ENCODE measurements at regions not wholly inside any gene's neighbourhood (a gene's known extent, or its start where the extent isn't known, plus 50 kb on each side); places are given as distances from the start of the nearest gene placed in this dataset.
A peak's percentile ranks its signal among the peaks of the same experiment; 100 is the strongest.

DNA sequence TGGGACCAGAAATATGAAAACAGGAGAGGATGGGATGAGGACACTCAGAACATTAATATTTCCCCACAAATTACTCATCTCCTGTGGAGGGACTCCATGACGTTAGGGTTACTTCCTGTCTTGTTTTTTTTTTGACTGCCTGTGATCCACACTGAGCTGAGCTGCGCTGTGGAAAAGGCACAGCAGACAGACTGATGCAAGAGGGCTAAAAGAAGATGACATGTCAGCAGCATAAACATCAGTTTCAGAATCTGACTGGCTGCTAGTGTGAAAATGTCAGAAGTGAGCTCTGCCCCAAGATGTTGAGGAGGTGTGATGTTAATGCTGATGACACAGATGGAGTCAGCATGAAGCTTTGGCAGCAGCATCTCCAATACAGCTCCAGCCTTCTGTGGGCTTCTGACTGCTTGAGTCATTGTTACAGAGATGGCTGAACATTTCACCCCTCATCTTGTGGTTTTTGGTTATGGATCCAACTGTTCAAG is 286.8 kb downstream of the BLID start:
- Histone ChIP-seq H3K27me3 (replicated peaks) (no peaks in the 10 kb centered on the region), H3K9me3 (replicated peaks) (no peaks in the 10 kb centered on the region), H3K36me3 (no peaks in the 10 kb centered on the region), H3K27ac (no peak overlapping the region), H3K4me1 (replicated peaks) (no peaks in the 10 kb centered on the region), H3K4me3 (no peak overlapping the region)
- peak in 1 of 2 experiments; percentile 27 for DNase-seq (ENCODE audit: low read depth in 1 of 2, low spot score in 2 of 2)

DNA sequence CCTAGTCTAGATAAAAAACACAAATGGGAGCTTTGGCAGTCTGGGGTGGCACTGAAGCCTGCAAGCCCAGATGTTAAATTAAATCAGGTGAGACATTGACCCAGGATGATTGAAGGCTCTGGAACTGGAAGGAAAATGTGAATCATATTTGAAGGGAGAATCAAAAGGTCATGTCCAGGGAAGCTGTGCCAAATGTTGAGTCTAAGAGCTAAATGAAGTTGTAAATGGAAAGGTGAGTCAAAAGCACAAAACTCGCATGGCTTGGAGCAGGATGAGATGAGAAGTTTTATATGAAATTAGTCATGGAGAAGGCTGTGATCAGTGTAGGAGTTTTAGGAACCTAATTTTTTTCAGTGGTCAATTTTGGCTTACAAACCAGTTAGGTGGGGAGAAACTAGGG is 301.1 kb downstream of the BLID start:
- no peak overlapping the region for H3K4me3 ChIP-seq
- DNase-seq (ENCODE audit: low read depth in 1 of 2, low spot score in 2 of 2): no peak
- H3K27ac ChIP-seq: no peak overlapping the region
- H3K9me3 ChIP-seq (replicated peaks): no peaks in the 10 kb centered on the region
- H3K27me3 ChIP-seq (replicated peaks): no peaks in the 10 kb centered on the region
- no peaks in the 10 kb centered on the region for H3K36me3 ChIP-seq
- H3K4me1 ChIP-seq (replicated peaks): peaks cover 3% of the 10 kb centered on the region

DNA sequence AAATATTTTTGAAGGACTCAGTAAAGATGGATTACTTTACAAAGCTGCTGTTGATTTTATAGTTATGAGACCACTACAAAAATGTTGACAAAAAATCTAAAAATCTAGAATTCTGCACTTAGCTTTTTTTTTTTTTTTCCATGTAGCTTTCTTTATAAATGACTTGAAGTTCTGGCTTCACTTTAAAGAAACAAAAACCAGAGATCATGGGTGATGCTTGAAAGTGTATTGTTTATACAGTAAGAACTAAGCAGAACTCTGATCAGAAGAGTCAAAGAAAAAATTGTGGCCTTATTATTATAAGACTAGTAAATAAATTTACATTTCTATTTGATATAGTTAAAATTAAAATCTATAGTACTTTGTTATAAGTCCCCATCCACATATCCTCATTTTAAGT is 301.7 kb downstream of the BLID start:
- Histone ChIP-seq H3K36me3 (no peaks in the 10 kb centered on the region), H3K27ac (no peak overlapping the region), H3K4me1 (replicated peaks) (peaks cover 10% of the 10 kb centered on the region), H3K9me3 (replicated peaks) (no peaks in the 10 kb centered on the region), H3K4me3 (no peak overlapping the region), H3K27me3 (replicated peaks) (no peaks in the 10 kb centered on the region)
- DNase-seq (ENCODE audit: low read depth in 1 of 2, low spot score in 2 of 2): no peak

DNA sequence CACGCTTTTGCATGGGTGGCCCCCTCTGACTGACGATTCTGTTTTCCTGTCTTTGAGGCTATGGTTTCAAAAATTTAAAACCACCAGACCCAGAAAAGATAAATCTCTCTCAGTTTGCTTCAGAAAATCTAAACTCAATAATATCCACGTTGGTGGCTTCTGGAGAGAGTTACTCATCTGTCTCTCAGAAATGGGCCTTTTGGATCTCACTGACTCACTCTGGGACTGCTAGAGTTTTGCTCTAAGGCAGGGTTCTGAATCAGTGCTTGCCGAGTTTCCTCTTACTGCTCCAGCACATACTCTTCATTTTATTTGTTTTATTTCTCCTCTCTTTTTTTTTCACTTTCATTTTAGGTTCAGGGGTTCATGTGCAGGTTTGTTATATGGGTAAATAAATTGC is 305.7 kb downstream of the BLID start:
- 0 out of 2 replicates have a peak overlapping the region, but pooled peaks have one; percentile 6 for H3K27ac ChIP-seq
- H3K4me1 ChIP-seq (replicated peaks): peaks cover 22% of the 10 kb centered on the region
- H3K9me3 ChIP-seq (replicated peaks): no peaks in the 10 kb centered on the region
- DNase-seq (ENCODE audit: low read depth in 1 of 2, low spot score in 2 of 2): peak; percentile 49 to 55
- no peak overlapping the region for H3K4me3 ChIP-seq
- no peaks in the 10 kb centered on the region for H3K27me3 ChIP-seq (replicated peaks)
- no peaks in the 10 kb centered on the region for H3K36me3 ChIP-seq

DNA sequence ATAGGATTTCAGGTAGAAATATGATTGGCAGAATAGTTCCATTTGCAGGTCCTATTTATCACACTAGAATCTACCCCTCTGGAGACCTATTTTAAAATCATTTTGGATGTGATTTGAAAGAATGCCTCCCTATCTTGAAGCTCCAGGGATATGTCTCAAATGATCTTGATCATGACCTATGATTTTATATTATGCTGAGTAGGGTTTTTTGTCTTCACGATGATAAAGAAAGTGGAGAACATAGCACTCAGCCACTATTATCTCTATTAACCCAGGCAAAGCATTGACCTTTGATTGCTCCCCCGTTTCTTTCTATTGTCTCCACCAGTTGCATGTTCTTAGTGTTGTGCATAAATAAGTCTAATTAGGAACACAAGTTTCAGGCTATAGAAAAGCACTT is 307.9 kb downstream of the BLID start:
- Histone ChIP-seq H3K4me1 (replicated peaks) (peaks cover 22% of the 10 kb centered on the region), H3K36me3 (no peaks in the 10 kb centered on the region), H3K27ac (no peak overlapping the region), H3K9me3 (replicated peaks) (no peaks in the 10 kb centered on the region), H3K4me3 (no peak overlapping the region), H3K27me3 (replicated peaks) (no peaks in the 10 kb centered on the region)
- no peak for DNase-seq (ENCODE audit: low read depth in 1 of 2, low spot score in 2 of 2)

DNA sequence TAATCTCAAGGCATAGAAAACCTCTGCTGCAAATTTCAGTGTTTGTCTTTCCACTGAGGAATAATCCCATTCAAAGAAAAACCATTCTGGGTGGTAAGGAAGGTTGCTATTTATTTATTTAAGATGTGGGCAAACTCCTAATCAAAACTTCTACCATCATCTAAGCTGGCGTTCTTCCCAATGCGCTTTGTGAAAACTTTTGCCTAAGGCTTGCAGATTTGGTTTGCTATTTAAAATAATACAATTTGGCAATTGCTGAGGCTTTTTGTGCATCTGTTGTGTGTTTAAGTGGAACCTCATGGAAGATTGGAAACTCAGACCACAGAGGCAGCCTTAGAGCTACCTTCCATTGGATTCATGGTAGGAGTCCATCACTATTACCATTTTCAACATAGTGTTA is 309.0 kb downstream of the BLID start:
- no peak overlapping the region for H3K4me3 ChIP-seq
- peak; percentile 50 to 64 for DNase-seq (ENCODE audit: low read depth in 1 of 2, low spot score in 2 of 2)
- peaks cover 22% of the 10 kb centered on the region for H3K4me1 ChIP-seq (replicated peaks)
- H3K9me3 ChIP-seq (replicated peaks): no peaks in the 10 kb centered on the region
- no peaks in the 10 kb centered on the region for H3K36me3 ChIP-seq
- no peak overlapping the region for H3K27ac ChIP-seq
- H3K27me3 ChIP-seq (replicated peaks): no peaks in the 10 kb centered on the region

DNA sequence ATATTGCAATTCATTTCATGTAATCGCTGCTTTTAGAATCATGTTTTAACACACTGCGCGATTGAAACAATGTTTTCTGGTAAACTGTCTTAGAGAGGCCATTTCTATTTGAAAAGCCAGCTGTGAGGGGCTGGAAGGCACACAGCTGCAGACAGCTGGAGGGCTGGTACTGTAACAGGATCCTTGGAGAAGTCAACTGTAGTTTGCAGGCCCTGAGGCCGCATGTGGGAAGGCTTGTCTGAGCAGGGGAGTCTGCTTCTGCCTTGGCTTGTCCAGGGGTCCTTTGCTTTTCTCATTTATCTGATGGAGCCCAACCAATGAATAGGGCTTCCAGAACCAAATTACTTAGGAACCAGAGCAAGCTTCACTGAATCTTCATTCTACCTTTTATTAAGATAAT is 313.5 kb downstream of the BLID start:
- no peak for DNase-seq (ENCODE audit: low read depth in 1 of 2, low spot score in 2 of 2)
- peaks cover 12% of the 10 kb centered on the region for H3K4me1 ChIP-seq (replicated peaks)
- H3K27ac ChIP-seq: no peak overlapping the region
- H3K27me3 ChIP-seq (replicated peaks): no peaks in the 10 kb centered on the region
- no peaks in the 10 kb centered on the region for H3K36me3 ChIP-seq
- no peak overlapping the region for H3K4me3 ChIP-seq
- no peaks in the 10 kb centered on the region for H3K9me3 ChIP-seq (replicated peaks)

DNA sequence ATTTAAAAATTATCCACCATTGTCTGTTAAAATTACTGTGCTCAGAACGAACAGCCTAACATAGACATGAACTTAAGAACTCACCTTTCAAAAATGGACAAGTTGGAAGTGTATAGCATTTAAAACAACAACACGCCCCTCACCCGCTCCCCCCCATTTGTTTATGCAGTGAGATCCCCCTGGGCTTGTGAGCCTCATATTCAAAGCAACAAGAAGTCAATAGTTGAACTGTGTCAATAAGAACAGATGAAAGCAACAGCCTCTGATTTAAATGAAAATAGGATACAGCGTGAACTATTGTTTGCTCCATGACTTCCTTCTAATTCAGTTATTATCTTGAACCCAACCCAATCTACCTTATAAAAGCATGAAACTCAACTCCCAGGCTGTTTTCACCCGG is 314.2 kb downstream of the BLID start:
- H3K4me3 ChIP-seq: no peak overlapping the region
- DNase-seq (ENCODE audit: low read depth in 1 of 2, low spot score in 2 of 2): no peak
- H3K9me3 ChIP-seq (replicated peaks): no peaks in the 10 kb centered on the region
- peaks cover 6% of the 10 kb centered on the region for H3K4me1 ChIP-seq (replicated peaks)
- no peaks in the 10 kb centered on the region for H3K36me3 ChIP-seq
- H3K27me3 ChIP-seq (replicated peaks): no peaks in the 10 kb centered on the region
- H3K27ac ChIP-seq: no peak overlapping the region

DNA sequence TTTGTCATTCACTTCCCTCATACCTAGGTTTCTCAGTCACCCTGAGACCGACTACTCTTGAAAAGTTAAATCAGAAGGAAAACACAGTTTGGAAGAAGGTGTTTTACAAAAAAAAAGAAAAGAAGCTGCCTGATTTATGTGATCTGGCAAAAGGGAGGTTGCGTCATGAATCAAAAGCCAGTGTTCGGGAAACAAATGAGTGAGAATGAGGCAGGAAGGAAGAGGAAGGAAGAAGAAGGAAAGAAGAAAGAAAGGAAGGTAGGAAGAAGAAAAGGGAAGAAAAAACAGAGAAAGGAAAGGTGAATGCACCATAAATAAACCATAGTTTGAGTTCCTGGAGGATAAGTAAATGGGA is 314.6 kb downstream of the BLID start:
- Histone ChIP-seq H3K27me3 (replicated peaks) (no peaks in the 10 kb centered on the region), H3K27ac (no peak overlapping the region), H3K9me3 (replicated peaks) (no peaks in the 10 kb centered on the region), H3K4me1 (replicated peaks) (peaks cover 2% of the 10 kb centered on the region), H3K4me3 (no peak overlapping the region), H3K36me3 (no peaks in the 10 kb centered on the region)
- DNase-seq (ENCODE audit: low read depth in 1 of 2, low spot score in 2 of 2): no peak

DNA sequence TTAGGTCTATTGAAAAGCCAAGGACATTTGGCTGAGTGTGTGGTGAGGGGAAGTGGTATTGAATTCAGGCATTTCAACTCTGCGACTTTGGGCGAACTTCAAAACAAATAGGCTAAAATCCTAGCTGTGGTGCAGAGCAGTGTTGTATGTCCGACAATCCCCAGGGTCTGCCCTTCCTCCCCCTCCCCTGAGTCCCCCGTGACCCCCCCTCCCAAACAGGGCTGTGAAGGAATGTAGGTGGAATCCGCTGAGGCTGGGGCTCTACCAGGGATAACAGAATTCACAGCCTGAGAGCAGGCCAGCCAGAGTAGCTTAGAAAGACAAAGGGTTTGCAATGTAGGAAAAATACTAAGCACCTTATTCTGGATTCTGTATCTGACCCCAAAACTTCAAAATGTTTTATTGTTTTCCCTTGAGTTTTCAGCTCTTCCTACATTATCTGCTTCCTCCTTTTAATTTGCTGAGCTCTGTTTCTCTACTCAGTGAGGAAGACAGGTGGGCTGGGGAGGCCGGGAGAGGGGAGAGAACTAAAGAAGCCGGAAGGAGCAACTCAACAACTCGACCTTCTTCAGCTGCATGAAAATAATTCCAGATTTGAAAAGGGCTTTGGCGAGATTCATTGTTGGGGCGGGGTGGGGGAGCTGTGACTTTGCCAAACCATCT is 315.2 kb downstream of the BLID start:
- H3K27me3 ChIP-seq (replicated peaks): no peaks in the 10 kb centered on the region
- H3K4me3 ChIP-seq: no peak overlapping the region
- no peak for DNase-seq (ENCODE audit: low read depth in 1 of 2, low spot score in 2 of 2)
- no peaks in the 10 kb centered on the region for H3K4me1 ChIP-seq (replicated peaks)
- H3K27ac ChIP-seq: no peak overlapping the region
- H3K9me3 ChIP-seq (replicated peaks): no peaks in the 10 kb centered on the region
- no peaks in the 10 kb centered on the region for H3K36me3 ChIP-seq

DNA sequence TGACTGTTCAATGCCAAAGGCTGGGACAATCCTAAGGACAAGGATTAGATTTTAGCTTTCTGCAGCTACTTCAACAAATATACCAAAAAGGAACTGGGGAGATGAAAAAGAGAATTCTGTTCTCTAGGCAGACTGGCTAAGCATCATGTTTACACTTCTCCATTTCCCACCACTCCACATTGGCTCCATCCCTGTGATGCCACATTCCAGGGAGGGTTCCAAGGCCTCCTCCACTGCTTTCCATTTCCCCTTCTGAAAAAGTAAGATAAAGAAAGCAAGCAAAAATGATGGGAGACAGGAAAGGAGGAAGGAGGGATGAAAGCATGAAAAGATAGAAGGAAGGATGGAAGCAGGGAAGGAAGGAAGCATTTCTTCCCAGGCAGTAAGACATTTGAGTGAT is 315.8 kb downstream of the BLID start:
- no peak overlapping the region for H3K4me3 ChIP-seq
- no peak for DNase-seq (ENCODE audit: low read depth in 1 of 2, low spot score in 2 of 2)
- H3K4me1 ChIP-seq (replicated peaks): no peaks in the 10 kb centered on the region
- H3K27me3 ChIP-seq (replicated peaks): no peaks in the 10 kb centered on the region
- no peak overlapping the region for H3K27ac ChIP-seq
- H3K9me3 ChIP-seq (replicated peaks): no peaks in the 10 kb centered on the region
- no peaks in the 10 kb centered on the region for H3K36me3 ChIP-seq

DNA sequence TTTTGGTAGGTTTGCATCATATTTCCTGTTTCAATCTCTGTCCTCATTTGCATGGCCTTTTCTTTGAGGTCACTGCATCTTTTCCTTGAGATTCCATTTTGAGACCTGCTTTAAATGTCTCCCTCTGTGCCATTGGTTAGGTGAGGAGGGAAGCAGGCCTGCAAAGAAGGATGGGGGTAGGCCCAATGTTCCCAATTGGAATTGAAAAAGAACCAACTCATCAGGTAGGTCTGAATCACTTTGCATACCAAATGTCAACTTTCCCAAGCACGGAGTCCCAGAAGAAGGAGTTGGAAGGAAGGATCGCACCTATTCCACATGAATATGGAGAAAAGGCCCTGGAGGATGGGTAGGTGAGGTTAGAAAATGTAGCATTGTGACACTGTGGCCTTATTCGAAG is 318.5 kb downstream of the BLID start:
- DNase-seq (ENCODE audit: low read depth in 1 of 2, low spot score in 2 of 2): no peak
- H3K4me3 ChIP-seq: no peak overlapping the region
- no peak overlapping the region for H3K27ac ChIP-seq
- no peaks in the 10 kb centered on the region for H3K9me3 ChIP-seq (replicated peaks)
- H3K4me1 ChIP-seq (replicated peaks): no peaks in the 10 kb centered on the region
- no peaks in the 10 kb centered on the region for H3K27me3 ChIP-seq (replicated peaks)
- no peaks in the 10 kb centered on the region for H3K36me3 ChIP-seq

DNA sequence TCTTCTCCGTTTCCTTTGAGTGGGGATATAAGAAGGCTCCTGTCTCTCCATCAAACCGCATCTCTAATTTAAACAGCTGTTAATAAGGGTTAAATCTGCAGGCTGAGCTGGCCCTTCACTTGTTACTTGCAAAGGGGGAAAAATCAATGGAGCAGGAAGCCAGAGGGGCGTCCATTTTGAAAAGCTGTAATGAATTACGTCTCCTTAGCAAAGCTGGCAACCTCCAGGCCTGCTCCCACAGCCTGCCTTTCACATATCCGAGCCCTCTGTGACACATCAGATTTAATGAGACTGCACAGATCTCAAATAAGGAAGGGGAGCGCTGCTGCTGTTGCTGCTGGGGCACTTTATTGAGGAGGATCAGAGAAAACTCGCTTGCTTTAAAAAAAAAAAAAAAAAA is 320.8 kb downstream of the BLID start:
- no peak for DNase-seq (ENCODE audit: low read depth in 1 of 2, low spot score in 2 of 2)
- no peak overlapping the region for H3K27ac ChIP-seq
- no peaks in the 10 kb centered on the region for H3K9me3 ChIP-seq (replicated peaks)
- no peaks in the 10 kb centered on the region for H3K4me1 ChIP-seq (replicated peaks)
- no peak overlapping the region for H3K4me3 ChIP-seq
- no peaks in the 10 kb centered on the region for H3K27me3 ChIP-seq (replicated peaks)
- no peaks in the 10 kb centered on the region for H3K36me3 ChIP-seq

DNA sequence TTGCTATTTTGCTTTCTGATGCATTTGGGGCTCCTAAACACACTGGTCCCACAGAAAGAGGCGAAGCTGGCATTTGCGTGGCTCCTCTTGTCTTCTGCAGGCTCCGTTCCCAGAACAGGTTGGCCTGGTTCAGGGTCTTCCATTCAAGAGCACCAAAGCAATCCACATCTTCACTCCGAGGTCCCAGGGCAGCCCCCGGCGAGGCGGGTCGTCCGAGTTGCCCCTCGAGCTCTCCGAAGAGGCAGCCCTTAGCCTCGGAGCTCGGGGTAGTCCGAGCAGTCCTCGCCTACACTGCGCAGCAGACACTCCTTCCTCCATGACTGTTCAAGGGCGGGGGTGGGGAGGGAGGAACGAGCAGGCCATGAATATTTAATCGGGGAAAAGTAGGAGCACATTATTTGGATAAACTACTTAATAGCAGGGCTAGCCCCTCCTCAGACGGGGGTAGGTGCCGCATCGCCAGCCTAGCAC is 321.3 kb downstream of the BLID start:
- Histone ChIP-seq H3K4me3 (no peak overlapping the region), H3K27me3 (replicated peaks) (no peaks in the 10 kb centered on the region), H3K36me3 (no peaks in the 10 kb centered on the region), H3K27ac (no peak overlapping the region), H3K4me1 (replicated peaks) (no peaks in the 10 kb centered on the region), H3K9me3 (replicated peaks) (no peaks in the 10 kb centered on the region)
- DNase-seq (ENCODE audit: low read depth in 1 of 2, low spot score in 2 of 2): no peak

DNA sequence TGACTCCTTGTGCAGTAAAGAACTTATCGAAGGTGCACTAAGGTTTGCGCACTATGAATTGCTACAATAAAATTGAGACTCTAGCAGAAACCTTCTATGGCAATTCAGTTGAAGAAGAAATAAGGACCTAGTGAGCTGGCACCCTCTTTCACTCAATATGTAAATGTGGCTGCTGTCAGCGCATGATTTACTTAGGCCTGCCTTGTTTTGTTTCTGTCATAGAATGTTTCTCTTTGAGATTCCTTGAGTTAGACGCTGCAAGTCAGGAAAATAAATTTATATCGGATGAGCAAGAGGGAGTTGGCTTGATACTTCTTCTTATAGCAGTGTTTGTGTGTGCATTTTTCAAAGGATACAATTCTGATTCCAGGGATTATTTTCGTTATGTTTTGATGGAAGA is 322.1 kb downstream of the BLID start:
- DNase-seq (ENCODE audit: low read depth in 1 of 2, low spot score in 2 of 2): no peak
- no peaks in the 10 kb centered on the region for H3K9me3 ChIP-seq (replicated peaks)
- no peak overlapping the region for H3K4me3 ChIP-seq
- no peaks in the 10 kb centered on the region for H3K27me3 ChIP-seq (replicated peaks)
- H3K27ac ChIP-seq: no peak overlapping the region
- no peaks in the 10 kb centered on the region for H3K36me3 ChIP-seq
- H3K4me1 ChIP-seq (replicated peaks): no peaks in the 10 kb centered on the region

All from SJSA1 (cell line).